ENCODE measurements at regions not wholly inside any gene's neighbourhood (a gene's known extent, or its start where the extent isn't known, plus 50 kb on each side); places are given as distances from the start of the nearest gene placed in this dataset.
A peak's percentile ranks its signal among the peaks of the same experiment; 100 is the strongest.

- no peaks in the 10 kb centered on the region for H3K36me3 ChIP-seq (ENCODE audit: control insufficient read depth in 1 of 2, insufficient read depth in 2 of 2, low read length in 2 of 2)
- no peak overlapping the region for H4K91ac ChIP-seq (ENCODE audit: low read depth, low read length)
- H2BK120ac ChIP-seq (ENCODE audit: insufficient read depth, low read length, poor library complexity), result no peak overlapping the region
- H2AK5ac ChIP-seq (ENCODE audit: low read length), result no peak overlapping the region
- no peak overlapping the region for H3K9ac ChIP-seq (ENCODE audit: low read length)
- H3K27ac ChIP-seq (ENCODE audit: low read depth, low read length), result no peak overlapping the region
- peaks cover 7% of the 10 kb centered on the region for H3K79me1 ChIP-seq (ENCODE audit: low read length)
- no peak overlapping the region for H3K4me3 ChIP-seq (ENCODE audit: low read depth, low read length)
- H3K23ac ChIP-seq (ENCODE audit: low read length), result no peak overlapping the region
- no peak overlapping the region for H3K4ac ChIP-seq (ENCODE audit: low read depth, low read length)
- no peak overlapping the region for H2BK12ac ChIP-seq (ENCODE audit: low read length)
- H2AFZ ChIP-seq (ENCODE audit: insufficient read depth, low read length, poor library complexity), result no peak overlapping the region
- no peaks in the 10 kb centered on the region for H3K27me3 ChIP-seq (ENCODE audit: insufficient read depth, low read length)
- no peak overlapping the region for H4K12ac ChIP-seq (ENCODE audit: low read depth, low read length)
- WGBS (ENCODE audit: extremely low coverage, insufficient coverage, insufficient read length), result no CpG with 5 or more reads among the region's 7 CpGs
- no peak overlapping the region for H3K14ac ChIP-seq (ENCODE audit: low read length)
- peaks cover 3% of the 10 kb centered on the region for H3K9me3 ChIP-seq (ENCODE audit: insufficient read depth, low read depth, low read length)
- H2BK5ac ChIP-seq (ENCODE audit: low read depth, low read length, poor library complexity), result no peak overlapping the region
- no peak overlapping the region for H3K18ac ChIP-seq (ENCODE audit: low read length)
- no peak overlapping the region for H3K4me2 ChIP-seq (ENCODE audit: low read length)
- H4K8ac ChIP-seq (ENCODE audit: low read depth, low read length), result no peak overlapping the region
- no peak for DNase-seq
- no peaks in the 10 kb centered on the region for H3K79me2 ChIP-seq (ENCODE audit: control insufficient read depth, insufficient read depth, low read length, poor library complexity)
- no peaks in the 10 kb centered on the region for H3K4me1 ChIP-seq (ENCODE audit: control insufficient read depth in 1 of 2, insufficient read depth in 2 of 2, low read length in 2 of 2)
Measured at GRCh38 chr6:6866656-6867403, 240.9 kb upstream of the RREB1 start.

GRCh38 chr6:6867404-6867799 lies 240.4 kb upstream of the RREB1 start:
- no peak overlapping the region for H3K27ac ChIP-seq (ENCODE audit: low read depth, low read length)
- H3K4me1 ChIP-seq (ENCODE audit: control insufficient read depth in 1 of 2, insufficient read depth in 2 of 2, low read length in 2 of 2), result no peaks in the 10 kb centered on the region
- no peak overlapping the region for H2BK120ac ChIP-seq (ENCODE audit: insufficient read depth, low read length, poor library complexity)
- no peak overlapping the region for H3K4me2 ChIP-seq (ENCODE audit: low read length)
- no peaks in the 10 kb centered on the region for H3K36me3 ChIP-seq (ENCODE audit: control insufficient read depth in 1 of 2, insufficient read depth in 2 of 2, low read length in 2 of 2)
- H2BK5ac ChIP-seq (ENCODE audit: low read depth, low read length, poor library complexity), result no peak overlapping the region
- H3K79me2 ChIP-seq (ENCODE audit: control insufficient read depth, insufficient read depth, low read length, poor library complexity), result no peaks in the 10 kb centered on the region
- no peak overlapping the region for H2BK12ac ChIP-seq (ENCODE audit: low read length)
- H3K27me3 ChIP-seq (ENCODE audit: insufficient read depth, low read length), result no peaks in the 10 kb centered on the region
- H2AFZ ChIP-seq (ENCODE audit: insufficient read depth, low read length, poor library complexity), result no peak overlapping the region
- no peak overlapping the region for H4K12ac ChIP-seq (ENCODE audit: low read depth, low read length)
- H4K8ac ChIP-seq (ENCODE audit: low read depth, low read length), result no peak overlapping the region
- peaks cover 3% of the 10 kb centered on the region for H3K9me3 ChIP-seq (ENCODE audit: insufficient read depth, low read depth, low read length)
- no peak overlapping the region for H3K18ac ChIP-seq (ENCODE audit: low read length)
- no peak for DNase-seq
- H3K4me3 ChIP-seq (ENCODE audit: low read depth, low read length), result no peak overlapping the region
- no peak overlapping the region for H3K9ac ChIP-seq (ENCODE audit: low read length)
- H2AK5ac ChIP-seq (ENCODE audit: low read length), result no peak overlapping the region
- H3K79me1 ChIP-seq (ENCODE audit: low read length), result peaks cover 4% of the 10 kb centered on the region
- H4K91ac ChIP-seq (ENCODE audit: low read depth, low read length), result no peak overlapping the region
- no peak overlapping the region for H3K4ac ChIP-seq (ENCODE audit: low read depth, low read length)
- no CpG with 5 or more reads among the region's 4 CpGs for WGBS (ENCODE audit: extremely low coverage, insufficient coverage, insufficient read length)
- no peak overlapping the region for H3K14ac ChIP-seq (ENCODE audit: low read length)
- H3K23ac ChIP-seq (ENCODE audit: low read length), result no peak overlapping the region

- Histone ChIP-seq H4K91ac (ENCODE audit: low read depth, low read length) (peak overlapping the region; percentile 21), H3K27ac (ENCODE audit: low read depth, low read length) (no peak overlapping the region), H3K4me2 (ENCODE audit: low read length) (no peak overlapping the region), H2BK12ac (ENCODE audit: low read length) (peak overlapping the region; percentile 26), H3K9ac (ENCODE audit: low read length) (no peak overlapping the region), H3K9me3 (ENCODE audit: insufficient read depth, low read depth, low read length) (peaks cover 4% of the 10 kb centered on the region), H3K4me3 (ENCODE audit: low read depth, low read length) (no peak overlapping the region), H3K4me1 (ENCODE audit: control insufficient read depth in 1 of 2, insufficient read depth in 2 of 2, low read length in 2 of 2) (no peaks in the 10 kb centered on the region), H3K14ac (ENCODE audit: low read length) (no peak overlapping the region), H3K79me1 (ENCODE audit: low read length) (peaks cover 2% of the 10 kb centered on the region), H4K12ac (ENCODE audit: low read depth, low read length) (no peak overlapping the region), H2BK5ac (ENCODE audit: low read depth, low read length, poor library complexity) (no peak overlapping the region), H3K18ac (ENCODE audit: low read length) (no peak overlapping the region), H3K79me2 (ENCODE audit: control insufficient read depth, insufficient read depth, low read length, poor library complexity) (no peaks in the 10 kb centered on the region), H2AK5ac (ENCODE audit: low read length) (no peak overlapping the region), H3K4ac (ENCODE audit: low read depth, low read length) (no peak overlapping the region), H3K27me3 (ENCODE audit: insufficient read depth, low read length) (no peaks in the 10 kb centered on the region), H2BK120ac (ENCODE audit: insufficient read depth, low read length, poor library complexity) (no peak overlapping the region), H3K23ac (ENCODE audit: low read length) (no peak overlapping the region), H2AFZ (ENCODE audit: insufficient read depth, low read length, poor library complexity) (no peak overlapping the region), H3K36me3 (ENCODE audit: control insufficient read depth in 1 of 2, insufficient read depth in 2 of 2, low read length in 2 of 2) (no peaks in the 10 kb centered on the region), H4K8ac (ENCODE audit: low read depth, low read length) (peak overlapping the region; percentile 26)
- DNase-seq, result no peak
- no CpG with 5 or more reads among the region's 10 CpGs for WGBS (ENCODE audit: extremely low coverage, insufficient coverage, insufficient read length)
Measured at GRCh38 chr6:6869094-6869493, 238.7 kb upstream of the RREB1 start.

- Histone ChIP-seq H3K9ac (ENCODE audit: low read length) (no peak overlapping the region), H2AK5ac (ENCODE audit: low read length) (no peak overlapping the region), H4K8ac (ENCODE audit: low read depth, low read length) (no peak overlapping the region), H3K9me3 (ENCODE audit: insufficient read depth, low read depth, low read length) (peaks cover 2% of the 10 kb centered on the region), H3K14ac (ENCODE audit: low read length) (no peak overlapping the region), H3K27ac (ENCODE audit: low read depth, low read length) (no peak overlapping the region), H3K4me2 (ENCODE audit: low read length) (no peak overlapping the region), H3K36me3 (ENCODE audit: control insufficient read depth in 1 of 2, insufficient read depth in 2 of 2, low read length in 2 of 2) (no peaks in the 10 kb centered on the region), H2AFZ (ENCODE audit: insufficient read depth, low read length, poor library complexity) (no peak overlapping the region), H4K12ac (ENCODE audit: low read depth, low read length) (no peak overlapping the region), H3K18ac (ENCODE audit: low read length) (no peak overlapping the region), H3K4me3 (ENCODE audit: low read depth, low read length) (no peak overlapping the region), H2BK5ac (ENCODE audit: low read depth, low read length, poor library complexity) (no peak overlapping the region), H2BK120ac (ENCODE audit: insufficient read depth, low read length, poor library complexity) (no peak overlapping the region), H3K23ac (ENCODE audit: low read length) (no peak overlapping the region), H4K91ac (ENCODE audit: low read depth, low read length) (no peak overlapping the region), H3K79me1 (ENCODE audit: low read length) (no peaks in the 10 kb centered on the region), H2BK12ac (ENCODE audit: low read length) (no peak overlapping the region), H3K4ac (ENCODE audit: low read depth, low read length) (no peak overlapping the region), H3K4me1 (ENCODE audit: control insufficient read depth in 1 of 2, insufficient read depth in 2 of 2, low read length in 2 of 2) (no peaks in the 10 kb centered on the region), H3K27me3 (ENCODE audit: insufficient read depth, low read length) (no peaks in the 10 kb centered on the region), H3K79me2 (ENCODE audit: control insufficient read depth, insufficient read depth, low read length, poor library complexity) (no peaks in the 10 kb centered on the region)
- WGBS (ENCODE audit: extremely low coverage, insufficient coverage, insufficient read length), result no CpG with 5 or more reads among the region's 5 CpGs
- no peak for DNase-seq
Measured at GRCh38 chr6:6870921-6871320, 236.8 kb upstream of the RREB1 start.
